D721Med (cell line): ENCODE measurements at regions not wholly inside any gene's neighbourhood (a gene's known extent, or its start where the extent isn't known, plus 50 kb on each side); places are given as distances from the start of the nearest gene placed in this dataset.
A peak's percentile ranks its signal among the peaks of the same experiment; 100 is the strongest.

Experiments used
- DNase-seq: peaks from one replicate; pipeline ENCODE4 v3.0.0; 2011; ENCODE audit warnings: low spot score; ENCODE audit not compliant: insufficient read length
- FAIRE-seq: peaks from 2 replicates; lab custom pipeline; 2011; peaks lifted over from hg19 to GRCh38; lab: Jason Lieb, UNC
- CTCF ChIP-seq: IDR thresholded peaks from 2 replicates; pipeline ENCODE4 v1.5.1; 2012; ENCODE audit warnings: mild to moderate bottlenecking, control low read depth; ENCODE audit not compliant: insufficient read depth; ENCODE audit errors: missing control alignments

- FAIRE-seq, result no peak
- no peak for TF ChIP-seq CTCF
- DNase-seq, result no peak
Measured at GRCh38 chr5:56498759-56499395, 265.7 kb upstream of the ANKRD55 start.

- no peak for TF ChIP-seq CTCF
- peak; percentile 93 for FAIRE-seq
- DNase-seq, result no peak
Measured at GRCh38 chr5:56496581-56497063, 263.5 kb upstream of the ANKRD55 start.

- no peak for TF ChIP-seq CTCF
- FAIRE-seq (no peak), DNase-seq (no peak)
Measured at GRCh38 chr5:56494300-56494731, 261.2 kb upstream of the ANKRD55 start.

- TF ChIP-seq CTCF, result no peak
- DNase-seq (no peak), FAIRE-seq (no peak)
Measured at GRCh38 chr5:56493766-56494165, 260.6 kb upstream of the ANKRD55 start.

GRCh38 chr5:56493308-56493707 lies 260.2 kb upstream of the ANKRD55 start:
- DNase-seq (no peak), FAIRE-seq (no peak)
- TF ChIP-seq CTCF, result no peak

- FAIRE-seq, result no peak
- no peak for TF ChIP-seq CTCF
- DNase-seq, result no peak
Measured at GRCh38 chr5:56492812-56493211, 259.7 kb upstream of the ANKRD55 start.

- FAIRE-seq (no peak), DNase-seq (no peak)
- TF ChIP-seq CTCF, result no peak
Measured at GRCh38 chr5:56490971-56491468, 257.9 kb upstream of the ANKRD55 start.
